ENCODE measurements at regions not wholly inside any gene's neighbourhood (a gene's known extent, or its start where the extent isn't known, plus 50 kb on each side); places are given as distances from the start of the nearest gene placed in this dataset.

- Histone ChIP-seq H3K23ac (ENCODE audit: low read depth, low read length) (no peak overlapping the region), H4K91ac (ENCODE audit: insufficient read depth, low read depth, low read length) (no peak overlapping the region), H3K9ac (ENCODE audit: low read depth, low read length) (no peak overlapping the region), H3K14ac (replicated peaks; ENCODE audit: low read depth, low read length) (no peak overlapping the region), H3K56ac (ENCODE audit: extremely low read depth, insufficient read depth, low read length) (no peak overlapping the region), H4K20me1 (ENCODE audit: insufficient read depth, low read length) (no peaks in the 10 kb centered on the region), H3K79me1 (ENCODE audit: low read depth in 1 of 2, low read length in 2 of 2) (no peaks in the 10 kb centered on the region), H4K8ac (ENCODE audit: low read depth in 2 of 2, low read length in 2 of 2) (no peak overlapping the region), H3K9me1 (ENCODE audit: insufficient read depth, low read length) (no peaks in the 10 kb centered on the region), H2AFZ (replicated peaks; ENCODE audit: low read length, poor library complexity) (no peak overlapping the region), H3K27ac (ENCODE audit: insufficient read depth, low read length) (no peak overlapping the region), H3K4ac (ENCODE audit: low read depth, low read length) (no peak overlapping the region), H2BK120ac (ENCODE audit: low read depth, low read length) (no peak overlapping the region), H2BK20ac (ENCODE audit: low read depth, low read length) (no peak overlapping the region), H2BK15ac (ENCODE audit: low read depth, low read length) (no peak overlapping the region), H3K18ac (ENCODE audit: low read depth, low read length) (no peak overlapping the region), H3K4me3 (ENCODE audit: insufficient read depth, low read depth, low read length) (no peak overlapping the region), H2AK9ac (replicated peaks; ENCODE audit: low read depth, low read length, poor library complexity) (no peak overlapping the region), H3K4me1 (ENCODE audit: control insufficient read depth, insufficient read depth, low read length) (no peaks in the 10 kb centered on the region), H2BK5ac (ENCODE audit: low read depth, low read length, poor library complexity, severe bottlenecking) (no peak overlapping the region), H3K36me3 (ENCODE audit: control insufficient read depth, insufficient read depth, low read length) (no peaks in the 10 kb centered on the region), H3K9me3 (ENCODE audit: control insufficient read depth, insufficient read depth, low read length) (0 out of 2 replicates have a peak, but pooled peaks cover 2% of the 10 kb centered on the region), H4K5ac (ENCODE audit: low read depth, low read length) (no peak overlapping the region), H2AK5ac (ENCODE audit: low read depth, low read length) (no peak overlapping the region), H3K27me3 (ENCODE audit: control insufficient read depth, insufficient read depth, low read length) (peaks cover 26% of the 10 kb centered on the region), H3K4me2 (ENCODE audit: low read depth, low read length) (no peak overlapping the region)
- no peak for ATAC-seq (ENCODE audit: low read depth)
- no peak for TF ChIP-seq POLR2A (IDR thresholded peaks at IDR 0.05; ENCODE audit: low read depth, low read length)
- TF ChIP-seq RAD21 (IDR thresholded peaks at IDR 0.05; ENCODE audit: low read length) = no peak
- TF ChIP-seq CEBPB (IDR thresholded peaks at IDR 0.05; ENCODE audit: low read depth, low read length) = no peak
- no peak for TF ChIP-seq ELK1 (IDR thresholded peaks at IDR 0.05; ENCODE audit: borderline replicate concordance, low read depth, low read length)
- no peak for TF ChIP-seq SMC3 (IDR thresholded peaks at IDR 0.05; ENCODE audit: low read depth, low read length)
- TF ChIP-seq MAFK (IDR thresholded peaks at IDR 0.05; ENCODE audit: low read depth, low read length) = no peak
- no peak for TF ChIP-seq RFX5 (IDR thresholded peaks at IDR 0.05; ENCODE audit: low read depth, low read length)
- no peak for TF ChIP-seq MAZ (IDR thresholded peaks at IDR 0.05; ENCODE audit: borderline replicate concordance, low read depth, low read length)
- no peak for TF ChIP-seq CHD1 (IDR thresholded peaks at IDR 0.05; ENCODE audit: low read depth, low read length)
- no peak for TF ChIP-seq CTCF (conservative IDR thresholded peaks at IDR 0.05; ENCODE audit: low read depth, low read length)
- TF ChIP-seq FOS (IDR thresholded peaks at IDR 0.05; ENCODE audit: low read depth, low read length) = no peak
- TF ChIP-seq RCOR1 (IDR thresholded peaks at IDR 0.05; ENCODE audit: insufficient replicate concordance, low read length) = no peak
- no TSS peak for BruUV-seq (replicated peaks)
- in situ Hi-C loops (cut with MboI; ENCODE audit: low sequenced_read_pairs) (no loop called here), dilution Hi-C loops (cut with HindIII; ENCODE audit: low sequenced_read_pairs, unreplicated experiment) (no loop called here), intact Hi-C loops (cut with micrococcal nuclease) (no loop called here)
- no peak for DNase-seq
- ChIA-PET POLR2A (ENCODE audit: unreplicated experiment) (no interaction called here), CTCF (no interaction called here)
- WGBS, 2 experiments (ENCODE audit: extremely low coverage in 2 of 2, insufficient read length in 1 of 2) = no CpG with 5 or more reads among the region's 4 CpGs
Measured at GRCh38 chrX:39487969-39488330, 609.8 kb downstream of the BCOR start.

Data from IMR-90 (cell line).